ENCODE measurements at regions not wholly inside any gene's neighbourhood (a gene's known extent, or its start where the extent isn't known, plus 50 kb on each side); places are given as distances from the start of the nearest gene placed in this dataset.

- DNase-seq (ENCODE audit: extremely low read depth, low read depth) = no peak
- H3K4me3 ChIP-seq (replicated peaks; ENCODE audit: low read depth, low read length) = no peak overlapping the region
- TF ChIP-seq CTCF (IDR thresholded peaks at IDR 0.05; ENCODE audit: low read depth, low read length, missing control alignments) = no peak
Observed at GRCh38 chr20:24862186-24862585, 86.9 kb upstream of the CST7 start.

GRCh38 chr20:24862606-24863005 is 86.5 kb upstream of the CST7 start:
- no peak for TF ChIP-seq CTCF (IDR thresholded peaks at IDR 0.05; ENCODE audit: low read depth, low read length, missing control alignments)

GRCh38 chr20:24863356-24863755 is 85.7 kb upstream of the CST7 start:
- H3K4me3 ChIP-seq (replicated peaks; ENCODE audit: low read depth, low read length) = no peak overlapping the region
- DNase-seq (ENCODE audit: extremely low read depth, low read depth) = no peak
- TF ChIP-seq CTCF (IDR thresholded peaks at IDR 0.05; ENCODE audit: low read depth, low read length, missing control alignments) = no peak

More at GRCh38 chr20:24862606-24863005, 86.5 kb upstream of the CST7 start:
- no peak for DNase-seq (ENCODE audit: extremely low read depth, low read depth)
- H3K4me3 ChIP-seq (replicated peaks; ENCODE audit: low read depth, low read length) = no peak overlapping the region

- H3K4me3 ChIP-seq (replicated peaks; ENCODE audit: low read depth, low read length) = no peak overlapping the region
- no peak for TF ChIP-seq CTCF (IDR thresholded peaks at IDR 0.05; ENCODE audit: low read depth, low read length, missing control alignments)
- no peak for DNase-seq (ENCODE audit: extremely low read depth, low read depth)
Observed at GRCh38 chr20:24866008-24866407, 83.1 kb upstream of the CST7 start.

GRCh38 chr20:24866742-24867141 is 82.3 kb upstream of the CST7 start:
- TF ChIP-seq CTCF (IDR thresholded peaks at IDR 0.05; ENCODE audit: low read depth, low read length, missing control alignments) = no peak
- H3K4me3 ChIP-seq (replicated peaks; ENCODE audit: low read depth, low read length) = no peak overlapping the region
- DNase-seq (ENCODE audit: extremely low read depth, low read depth) = no peak

- DNase-seq (ENCODE audit: extremely low read depth, low read depth) = no peak
- no peak for TF ChIP-seq CTCF (IDR thresholded peaks at IDR 0.05; ENCODE audit: low read depth, low read length, missing control alignments)
- H3K4me3 ChIP-seq (replicated peaks; ENCODE audit: low read depth, low read length) = no peak overlapping the region
Observed at GRCh38 chr20:24867556-24867955, 81.5 kb upstream of the CST7 start.

GRCh38 chr20:24868396-24868927 is 80.6 kb upstream of the CST7 start:
- no peak overlapping the region for H3K4me3 ChIP-seq (replicated peaks; ENCODE audit: low read depth, low read length)
- DNase-seq (ENCODE audit: extremely low read depth, low read depth) = no peak
- no peak for TF ChIP-seq CTCF (IDR thresholded peaks at IDR 0.05; ENCODE audit: low read depth, low read length, missing control alignments)

All from HFF-Myc (cell line).